Endothelial cell of umbilical vein (primary cell): ENCODE measurements at regions not wholly inside any gene's neighbourhood (a gene's known extent, or its start where the extent isn't known, plus 50 kb on each side); places are given as distances from the start of the nearest gene placed in this dataset.

ENCODE experiments used
- BruUV-seq: library from RNA; stranded (reverse); fragments of 400-500 nt; replicated peaks from 2 replicates; lab custom pipeline; 2021; lab: Mats Ljungman, UMichigan
- CTCF ChIA-PET: fragments of 300-600, 350-600 bp; sonication (Branson Sonifier 250); formaldehyde crosslinking; loops from one replicate; lab custom pipeline; 2021; ENCODE audit warnings: antibody characterized with exemption, inconsistent platforms; lab: Charles Lee
- POLR2A ChIA-PET: fragments of 300-600, 350-600 bp; sonication (Branson Sonifier 250); formaldehyde crosslinking; loops from one replicate; lab custom pipeline; 2021; ENCODE audit warnings: antibody characterized with exemption, inconsistent platforms; lab: Charles Lee
- DNase-seq: peaks from one replicate; pipeline ENCODE4 v3.0.0-alpha.2; 2011; ENCODE audit warnings: low read depth, low spot score
- FAIRE-seq: peaks from 2 replicates; lab custom pipeline; 2011; peaks lifted over from hg19 to GRCh38; lab: Jason Lieb, UNC
- H2AFZ ChIP-seq: 2 replicates; pipeline ENCODE4 v1.6.0; 2012; ENCODE audit warnings: low read depth, low read length, control low read depth, inconsistent platforms
- H3K27ac ChIP-seq: 2 replicates; pipeline ENCODE4 v1.5.1; 2011; ENCODE audit warnings: low read depth, mild to moderate bottlenecking, control low read depth, low read length, moderate library complexity; ENCODE audit not compliant: insufficient read depth
- H3K27me3 ChIP-seq, 2 experiments: 2 replicates each; pipeline versions ENCODE4 v1.6.0 to v1.6.1; 2011; ENCODE audit warnings: low read length in 2 of 2, mixed read lengths in 1 of 2; ENCODE audit not compliant: control insufficient read depth in 2 of 2, insufficient read depth in 2 of 2
- H3K36me3 ChIP-seq, 2 experiments: 2 replicates in 1 of 2; 3 replicates in 1 of 2; pipeline ENCODE4 v1.5.1; 2011; ENCODE audit warnings: low read length in 2 of 2, mild to moderate bottlenecking in 1 of 2, moderate library complexity in 1 of 2; ENCODE audit not compliant: control insufficient read depth in 2 of 2, insufficient read depth in 2 of 2; ENCODE audit errors: extremely low read depth in 1 of 2
- H3K4me1 ChIP-seq: 3 replicates; pipeline ENCODE4 v1.5.1; 2011; ENCODE audit warnings: mild to moderate bottlenecking, low read length; ENCODE audit not compliant: control insufficient read depth, insufficient read depth; ENCODE audit errors: extremely low read depth
- H3K4me2 ChIP-seq: 2 replicates; pipeline ENCODE4 v1.6.1; 2011; ENCODE audit warnings: low read length, control low read depth, mixed read lengths; ENCODE audit not compliant: insufficient read depth
- H3K4me3 ChIP-seq, 3 experiments: fragments of 200-600 bp in 1 of 3; sonication (generic), shearing (Covaris generic) in 1 of 3; replicated peaks in 1 of 3; 2 replicates each; pipeline ENCODE4 v1.5.1; 2011 to 2016; ENCODE audit warnings: control low read depth in 3 of 3, low read length in 3 of 3, mild to moderate bottlenecking in 2 of 3, inconsistent platforms in 1 of 3, low read depth in 1 of 3, moderate library complexity in 1 of 3; ENCODE audit not compliant: insufficient read depth in 1 of 3
- H3K79me2 ChIP-seq: 2 replicates; pipeline ENCODE4 v1.6.0; 2012; ENCODE audit warnings: low read length, inconsistent platforms; ENCODE audit not compliant: control insufficient read depth, insufficient read depth
- H3K9ac ChIP-seq: replicated peaks from 2 replicates; pipeline ENCODE3; 2011; ENCODE audit warnings: low read length, control low read depth; ENCODE audit not compliant: insufficient read depth; ENCODE audit errors: extremely low read depth
- H3K9me1 ChIP-seq: replicated peaks from 3 replicates; pipeline ENCODE4 v1.6.0; 2011; ENCODE audit warnings: mild to moderate bottlenecking, low read length; ENCODE audit not compliant: control insufficient read depth, insufficient read depth; ENCODE audit errors: extremely low read depth
- H3K9me3 ChIP-seq: replicated peaks from 2 replicates; pipeline ENCODE4 v1.5.1; 2012; ENCODE audit warnings: low read length, inconsistent platforms; ENCODE audit not compliant: control insufficient read depth, insufficient read depth
- H4K20me1 ChIP-seq: replicated peaks from 2 replicates; pipeline ENCODE3; 2011; ENCODE audit warnings: mild to moderate bottlenecking, low read length; ENCODE audit not compliant: control insufficient read depth, insufficient read depth; ENCODE audit errors: extremely low read depth
- CTCF ChIP-seq, 2 donors: IDR thresholded peaks; 1 replicate in 1 of 2; 2 replicates in 1 of 2; pipeline ENCODE4 v1.5.1; 2011; ENCODE audit warnings: low read length in 2 of 2, mild to moderate bottlenecking in 2 of 2, moderate library complexity in 2 of 2, control low read depth in 1 of 2, inconsistent platforms in 1 of 2, low read depth in 1 of 2; ENCODE audit not compliant: insufficient read depth in 1 of 2; ENCODE audit errors: extremely low read depth in 1 of 2
- EZH2 ChIP-seq: IDR thresholded peaks from 2 replicates; pipeline ENCODE4 v1.6.1; 2012; ENCODE audit warnings: borderline replicate concordance, low read depth, mild to moderate bottlenecking, moderate library complexity, low read length, inconsistent platforms; ENCODE audit not compliant: severe bottlenecking
- FOS ChIP-seq: IDR thresholded peaks from 2 replicates; pipeline ENCODE4 v1.6.1; 2011; ENCODE audit warnings: mild to moderate bottlenecking, low read length, moderate library complexity, borderline replicate concordance; ENCODE audit not compliant: insufficient read depth
- GATA2 ChIP-seq: IDR thresholded peaks from 2 replicates; pipeline ENCODE4 v1.7.0; 2011; ENCODE audit warnings: low read depth, mild to moderate bottlenecking, moderate library complexity, mixed read lengths, low read length; ENCODE audit not compliant: insufficient read length, insufficient read depth
- JUN ChIP-seq: IDR thresholded peaks from 2 replicates; pipeline ENCODE4 v1.6.1; 2011; ENCODE audit warnings: borderline replicate concordance, low read depth; ENCODE audit not compliant: insufficient read length, insufficient read depth
- MYC ChIP-seq: IDR thresholded peaks from one replicate; pipeline ENCODE4 v1.6.1; 2011; ENCODE audit warnings: mild to moderate bottlenecking, low read depth, low read length
- POLR2A ChIP-seq: IDR thresholded peaks from 2 replicates; pipeline ENCODE4 v1.6.1; 2012; ENCODE audit warnings: low read depth, mild to moderate bottlenecking, control low read depth, low read length
- POLR2AphosphoS5 ChIP-seq: IDR thresholded peaks from 2 replicates; pipeline ENCODE4 v1.6.1; 2012; ENCODE audit warnings: low read depth, mild to moderate bottlenecking, control low read depth, low read length, moderate library complexity; ENCODE audit not compliant: insufficient read depth
- dilution Hi-C: fragments of 300-500 bp; cut with MboI; formaldehyde crosslinking; loops from one replicate; pipeline ENCODE4 v1.15.0; 2019; ENCODE audit warnings: low sequenced_read_pairs; ENCODE audit not compliant: extremely low pct_ligation_motif_present
- intact Hi-C: fragments of 100-400 bp; cut with micrococcal nuclease; formaldehyde crosslinking; loops from one replicate; pipeline ENCODE4 v1.10.0; 2022
- TF ChIP-seq, protein P1 (sequence below): IDR thresholded peaks from 2 replicates; pipeline ENCODE4 v1.6.1; 2011; ENCODE audit not compliant: insufficient read depth, insufficient read length

DNA sequence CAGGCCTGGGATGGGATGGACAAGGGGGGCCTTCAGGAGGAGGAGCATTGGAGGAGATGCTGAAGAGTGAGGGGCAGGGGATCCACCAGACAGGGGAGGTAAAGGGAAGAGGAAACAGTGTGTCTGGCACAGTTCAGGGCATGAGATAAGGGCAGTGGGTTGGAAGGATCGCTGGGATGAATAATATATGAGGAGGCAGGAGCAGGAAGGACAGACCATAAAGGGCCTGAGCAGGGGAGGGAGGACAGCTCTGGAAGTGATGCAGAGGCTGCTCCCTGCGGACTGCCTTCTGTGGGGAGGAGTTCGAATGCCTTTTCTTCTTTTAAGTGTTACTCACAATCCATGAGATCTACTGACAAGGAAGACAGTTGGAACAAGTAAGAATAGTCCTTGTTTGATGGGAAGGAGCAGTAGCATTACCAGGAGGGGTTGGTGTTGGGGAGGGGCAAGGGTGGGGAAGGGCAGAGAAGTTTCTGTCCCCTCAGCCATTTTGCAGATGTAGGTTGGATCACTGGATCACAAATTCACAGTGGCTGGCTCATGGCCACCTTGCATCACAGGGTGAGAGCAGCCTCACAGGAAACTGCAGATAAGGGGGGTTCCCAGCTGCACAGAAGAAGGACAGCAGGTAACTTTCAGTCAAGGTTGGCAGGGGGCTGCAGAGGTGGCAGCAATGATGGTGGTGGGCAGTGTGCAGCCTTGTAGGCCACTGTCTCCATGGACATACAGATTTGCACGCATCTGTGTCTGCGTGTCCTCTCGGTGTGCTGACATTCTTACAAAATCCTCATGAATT is 91.9 kb upstream of the SNRPN start:
- intact Hi-C loops (no loop called here), dilution Hi-C loops (no loop called here)
- TF ChIP-seq, protein P1, sequence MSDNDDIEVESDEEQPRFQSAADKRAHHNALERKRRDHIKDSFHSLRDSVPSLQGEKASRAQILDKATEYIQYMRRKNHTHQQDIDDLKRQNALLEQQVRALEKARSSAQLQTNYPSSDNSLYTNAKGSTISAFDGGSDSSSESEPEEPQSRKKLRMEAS = no peak
- TF ChIP-seq GATA2 (peak; percentile 21), MYC (no peak), FOS (no peak), POLR2A (no peak)
- Histone ChIP-seq H3K9me1 (no peaks in the 10 kb centered on the region), H3K4me1 (peaks cover 7% of the 10 kb centered on the region), H3K4me2 (no peak overlapping the region), H3K9me3 (no peaks in the 10 kb centered on the region), H2AFZ (no peak overlapping the region), H3K9ac (no peak overlapping the region), H3K36me3 (no peaks in the 10 kb centered on the region), H3K27me3 (no peaks in the 10 kb centered on the region), H3K79me2 (peaks cover 3% of the 10 kb centered on the region), H3K27ac (no peak overlapping the region), H3K4me3 (no peak overlapping the region), H4K20me1 (no peaks in the 10 kb centered on the region)
- FAIRE-seq (no peak), DNase-seq (peak; percentile 5)
- CTCF ChIA-PET = no interaction called here
- POLR2A ChIA-PET = no interaction called here
- no TSS peak for BruUV-seq

GRCh38 chr15:24865303-24865702 is 89.5 kb upstream of the SNRPN start:
- intact Hi-C loops = no loop called here
- POLR2A ChIA-PET = no interaction called here

More at GRCh38 chr15:24865303-24865702, 89.5 kb upstream of the SNRPN start:
- FAIRE-seq (no peak), DNase-seq (no peak)
- no peaks in the 10 kb centered on the region for H3K27me3 ChIP-seq
- H3K4me3 ChIP-seq = no peak overlapping the region
- H3K4me2 ChIP-seq = no peak overlapping the region
- no peaks in the 10 kb centered on the region for H3K9me3 ChIP-seq
- H3K27ac ChIP-seq = no peak overlapping the region
- H3K9me1 ChIP-seq = no peaks in the 10 kb centered on the region
- H4K20me1 ChIP-seq = no peaks in the 10 kb centered on the region
- H3K79me2 ChIP-seq = no peaks in the 10 kb centered on the region
- no peaks in the 10 kb centered on the region for H3K4me1 ChIP-seq
- H3K9ac ChIP-seq = no peak overlapping the region
- TF ChIP-seq, protein P1 = no peak
- TF ChIP-seq FOS (no peak), MYC (no peak), CTCF (IDR thresholded peaks at IDR 0.05; ENCODE audit: extremely low read depth in 1 of 2, insufficient read depth in 1 of 2, low read depth in 1 of 2, low read length in 2 of 2) (no peak), EZH2 (no peak), POLR2AphosphoS5 (no peak), JUN (no peak), POLR2A (no peak), GATA2 (no peak)
- dilution Hi-C loops = no loop called here
- CTCF ChIA-PET = no interaction called here
- BruUV-seq = no TSS peak
- H3K36me3 ChIP-seq = no peaks in the 10 kb centered on the region
- no peak overlapping the region for H2AFZ ChIP-seq
